ENCODE measurements at regions not wholly inside any gene's neighbourhood (a gene's known extent, or its start where the extent isn't known, plus 50 kb on each side); places are given as distances from the start of the nearest gene placed in this dataset.
"Not testable (repeated sequence)": the region's sequence is repeated elsewhere in the genome, so short reads cannot be mapped to it uniquely, and the experiment has no call there.

GRCh38 chr4:177187371-177187770 lies 122.3 kb upstream of the NEIL3 start:
- TF ChIP-seq CTCF (IDR thresholded peaks at IDR 0.05) = no peak
- no peak overlapping the region for H3K4me3 ChIP-seq
- no peaks in the 10 kb centered on the region for H3K27me3 ChIP-seq
- no peak for DNase-seq
- intact Hi-C loops (cut with DNase I; ENCODE audit: low total_unique reads) = no loop called here
- no peak overlapping the region for H3K27ac ChIP-seq
- H3K9me3 ChIP-seq = no peaks in the 10 kb centered on the region
- no peaks in the 10 kb centered on the region for H3K36me3 ChIP-seq
- H3K4me1 ChIP-seq = no peaks in the 10 kb centered on the region

GRCh38 chr4:177190995-177191580 lies 118.6 kb upstream of the NEIL3 start:
- Histone ChIP-seq H3K4me3 (no peak overlapping the region), H3K36me3 (no peaks in the 10 kb centered on the region), H3K9me3 (no peaks in the 10 kb centered on the region), H3K4me1 (no peaks in the 10 kb centered on the region), H3K27me3 (no peaks in the 10 kb centered on the region), H3K27ac (peak overlapping the region; percentile 27 to 59)
- DNase-seq = no peak
- intact Hi-C loops (cut with DNase I; ENCODE audit: low total_unique reads) = no loop called here
- no peak for TF ChIP-seq POLR2A (IDR thresholded peaks at IDR 0.05)
- no peak for TF ChIP-seq CTCF (IDR thresholded peaks at IDR 0.05)

- Histone ChIP-seq H3K27ac (peak overlapping the region; percentile 39 to 59), H3K9me3 (no peaks in the 10 kb centered on the region), H3K27me3 (no peaks in the 10 kb centered on the region), H3K4me3 (no peak overlapping the region), H3K36me3 (no peaks in the 10 kb centered on the region), H3K4me1 (no peaks in the 10 kb centered on the region)
- TF ChIP-seq CTCF (IDR thresholded peaks at IDR 0.05) = no peak
- intact Hi-C loops (cut with DNase I; ENCODE audit: low total_unique reads) = no loop called here
- no peak for DNase-seq
These were observed 118.1 kb upstream of the NEIL3 start for GRCh38 chr4:177191586-177191985.

- intact Hi-C loops (cut with DNase I; ENCODE audit: low total_unique reads) = no loop called here
- no peak for TF ChIP-seq CTCF (IDR thresholded peaks at IDR 0.05)
- TF ChIP-seq POLR2A (IDR thresholded peaks at IDR 0.05) = no peak
- H3K4me1 ChIP-seq = no peaks in the 10 kb centered on the region
- H3K27me3 ChIP-seq = no peaks in the 10 kb centered on the region
- peak overlapping the region; percentile 39 to 59 for H3K27ac ChIP-seq
- peak; percentile 26 to 27 for DNase-seq
- no peak overlapping the region for H3K4me3 ChIP-seq
- H3K9me3 ChIP-seq = no peaks in the 10 kb centered on the region
- H3K36me3 ChIP-seq = no peaks in the 10 kb centered on the region
These were observed 117.7 kb upstream of the NEIL3 start for GRCh38 chr4:177191991-177192390.

- intact Hi-C loops (cut with DNase I; ENCODE audit: low total_unique reads); H3K4me3 ChIP-seq: not testable (repeated sequence)
These were observed 116.5 kb upstream of the NEIL3 start for GRCh38 chr4:177193024-177193715.

More at GRCh38 chr4:177193024-177193715, 116.5 kb upstream of the NEIL3 start:
- H3K27ac ChIP-seq, H3K36me3 ChIP-seq, H3K9me3 ChIP-seq, H3K4me1 ChIP-seq, H3K27me3 ChIP-seq, DNase-seq: not testable (repeated sequence)

Data from uterus (tissue), 3 donors.